ENCODE measurements at regions not wholly inside any gene's neighbourhood (a gene's known extent, or its start where the extent isn't known, plus 50 kb on each side); places are given as distances from the start of the nearest gene placed in this dataset.

DNA sequence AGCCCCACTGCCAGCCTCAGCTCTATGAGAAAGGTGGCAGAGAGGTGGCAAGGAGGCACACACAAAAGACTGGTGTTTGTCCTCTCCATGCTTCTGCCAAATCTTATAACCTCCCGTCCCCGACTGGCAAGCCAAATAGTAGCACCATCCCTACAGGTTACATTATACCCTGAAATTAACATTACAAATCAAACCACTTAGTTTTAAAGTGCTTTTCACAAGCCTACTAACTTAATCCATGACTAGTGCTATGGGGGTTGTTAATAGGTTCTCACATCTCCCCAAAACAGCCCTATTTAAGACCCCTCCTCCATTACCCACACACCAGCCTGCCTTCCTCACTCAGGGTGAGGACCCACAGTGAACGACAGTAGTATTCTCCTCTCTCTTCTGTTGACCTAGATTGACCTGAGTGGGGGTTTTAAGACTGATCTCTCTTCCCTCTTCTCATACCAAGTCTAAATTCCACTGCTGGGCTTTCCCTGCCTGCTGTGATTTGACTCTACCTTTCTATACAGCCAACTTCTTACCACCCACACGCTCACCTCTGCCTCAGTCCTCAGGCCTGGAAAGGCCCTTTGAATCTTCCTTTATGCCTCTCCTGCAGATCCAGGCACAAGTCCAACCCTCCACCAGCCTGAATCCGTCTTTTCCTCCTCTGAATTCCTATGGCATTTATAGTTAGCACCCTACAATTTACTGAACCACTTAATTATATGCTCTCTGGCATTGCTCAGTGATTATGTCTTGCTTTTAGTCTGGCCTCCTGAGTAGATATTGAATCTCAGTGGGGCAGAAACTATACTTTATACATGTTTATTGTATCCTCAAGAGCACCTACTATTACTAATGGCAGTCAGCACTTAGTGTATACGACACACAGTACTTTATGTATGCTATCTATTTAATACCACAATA lies 116.1 kb downstream of the TMEM174 start:
- no peak for DNase-seq

DNA sequence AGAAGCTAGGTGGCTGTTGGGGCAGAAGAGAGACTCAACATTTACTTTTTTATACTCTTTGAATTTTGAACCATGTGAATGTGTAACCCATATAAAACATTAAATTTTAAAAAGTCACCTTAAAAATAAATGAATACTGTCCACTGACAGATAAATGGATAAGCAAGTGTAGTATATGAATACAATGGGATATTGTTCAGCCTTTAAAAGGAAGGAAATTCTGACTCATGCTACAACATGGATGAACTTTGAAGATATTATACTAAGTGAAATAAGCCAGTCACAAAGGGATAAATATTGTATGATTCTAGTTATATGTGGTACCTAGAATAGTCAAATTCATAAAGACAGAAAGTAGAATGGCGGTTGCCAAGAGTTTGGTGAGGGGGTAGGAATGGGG lies 113.9 kb downstream of the TMEM174 start:
- no peak for DNase-seq

DNA sequence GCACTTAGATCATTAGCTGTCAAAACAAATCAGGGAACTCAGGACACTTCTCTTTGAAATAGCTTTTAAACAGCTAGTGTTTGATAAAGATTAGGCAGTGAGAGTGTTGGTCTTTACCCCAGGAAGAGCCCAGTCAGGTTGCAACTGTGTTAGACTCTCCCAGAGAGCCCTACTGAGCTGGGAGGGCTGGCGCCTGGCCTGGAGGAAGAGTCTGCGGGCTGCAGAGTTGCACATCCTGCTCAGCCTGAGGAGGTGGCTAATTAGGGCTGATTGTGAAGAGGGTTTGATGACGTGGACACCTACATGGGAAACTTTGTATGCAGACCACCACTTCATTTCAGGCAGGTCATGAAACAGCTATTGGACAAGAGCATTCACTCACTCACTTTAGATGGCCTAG lies 112.0 kb downstream of the TMEM174 start:
- no peak for DNase-seq

DNA sequence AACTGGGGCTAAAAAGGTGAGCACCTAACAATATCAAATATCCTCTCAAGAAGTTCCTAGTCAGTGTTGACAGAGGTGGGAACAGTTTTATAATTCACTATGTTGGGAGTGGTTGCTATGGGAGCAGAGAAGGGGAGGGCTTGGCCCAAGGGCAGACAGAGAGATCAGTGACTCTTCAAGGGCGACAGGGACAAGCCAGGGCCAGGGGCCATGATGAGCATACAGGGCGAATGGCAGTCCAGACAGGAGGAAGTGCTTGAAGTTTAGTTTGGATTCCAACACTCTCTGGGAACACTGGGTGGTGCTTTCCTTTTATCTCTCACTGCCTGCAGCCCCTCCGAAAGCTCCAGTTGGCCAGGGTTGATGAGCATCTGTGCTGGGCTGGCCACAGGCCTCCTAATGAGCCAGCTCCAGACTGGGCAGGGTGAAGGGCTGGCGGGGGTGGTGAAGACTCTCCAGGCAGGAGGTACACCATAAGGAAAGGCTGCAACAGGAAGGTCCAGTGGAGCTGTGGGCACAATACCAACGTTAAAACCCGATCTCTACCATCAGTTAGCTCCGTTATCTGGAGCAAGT lies 111.3 kb downstream of the TMEM174 start:
- no peak for DNase-seq

DNA sequence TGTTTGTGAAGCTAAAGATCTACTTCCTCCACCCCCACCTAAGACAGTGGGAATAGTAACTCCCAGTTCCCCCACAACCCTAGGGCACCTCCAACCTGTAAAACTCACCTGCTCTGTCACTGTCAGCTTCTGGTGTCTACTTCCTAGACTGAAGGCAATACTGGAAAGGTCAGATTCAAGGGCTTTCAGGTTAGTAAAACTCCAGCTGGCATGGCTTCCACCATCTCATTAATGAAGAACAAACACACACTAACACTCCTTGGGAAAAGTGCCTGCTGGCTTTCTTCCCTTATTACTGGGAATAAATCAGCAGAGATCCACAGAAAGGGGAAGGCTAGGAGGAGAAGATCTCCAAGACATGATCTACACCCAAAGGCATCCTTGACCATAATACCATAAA lies 109.9 kb downstream of the TMEM174 start:
- no peak for DNase-seq

DNA sequence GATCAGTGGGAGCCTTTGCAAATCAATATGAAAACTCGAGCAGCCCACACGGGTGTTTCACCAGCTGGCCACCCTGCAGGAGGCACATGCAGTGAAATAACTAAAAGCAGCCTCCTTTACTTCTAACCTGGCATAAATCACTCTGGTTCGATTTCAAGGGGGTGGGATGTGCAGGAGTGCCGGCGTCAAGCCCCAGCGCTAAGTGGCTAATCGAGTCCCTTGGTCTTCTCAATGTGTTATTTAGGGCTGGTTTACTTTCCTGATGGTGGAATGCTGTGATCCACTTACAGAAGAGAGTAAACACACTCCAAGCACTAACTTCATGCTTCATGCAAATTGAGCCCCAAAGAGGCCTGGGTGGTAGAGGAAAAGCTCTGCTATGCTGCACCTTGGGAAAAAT lies 109.4 kb downstream of the TMEM174 start:
- DNase-seq = peak; percentile 91

DNA sequence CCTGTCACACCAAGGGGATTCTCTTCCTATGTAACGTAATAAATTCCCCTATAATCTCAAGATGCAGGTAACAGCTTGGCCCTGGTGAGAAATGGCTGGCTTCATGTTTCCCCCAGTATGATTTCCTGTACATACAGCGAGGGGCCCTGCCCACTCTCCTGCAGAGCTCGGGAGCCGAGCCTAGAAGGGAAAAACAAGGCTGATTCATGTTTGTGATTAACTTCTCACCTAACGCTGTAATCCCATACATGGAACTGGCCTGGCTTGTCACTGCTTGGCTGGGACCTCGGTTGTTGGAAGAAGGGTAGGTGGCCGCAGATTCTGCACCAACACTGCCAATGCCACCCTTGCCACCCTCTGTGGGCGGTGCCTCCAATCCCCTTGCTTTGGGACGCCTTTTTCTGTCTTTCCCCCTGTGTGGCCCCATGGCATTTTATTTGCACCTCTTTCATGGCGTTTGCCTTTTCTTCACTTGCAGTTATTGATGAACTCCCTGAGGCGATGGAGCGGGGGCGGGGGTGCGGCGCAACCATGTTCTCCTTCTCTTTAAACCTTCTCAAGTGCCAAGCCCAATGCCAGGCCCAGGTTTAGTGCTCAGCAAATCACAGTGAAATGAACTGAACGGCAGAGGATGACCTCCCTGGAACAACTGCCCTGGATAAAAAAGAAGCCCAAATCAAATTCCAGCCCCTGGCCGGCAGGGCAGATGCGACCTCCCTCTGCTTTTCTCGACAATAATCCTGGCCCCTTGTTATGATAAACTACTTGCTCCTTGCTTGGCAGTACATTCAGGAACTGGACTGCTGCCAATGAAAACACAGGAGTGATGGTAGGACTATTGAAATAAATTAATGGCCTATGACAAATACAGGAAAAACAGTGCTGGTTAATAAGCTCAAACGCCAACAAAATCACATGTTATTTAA lies 108.1 kb downstream of the TMEM174 start:
- DNase-seq = peak; percentile 92

DNA sequence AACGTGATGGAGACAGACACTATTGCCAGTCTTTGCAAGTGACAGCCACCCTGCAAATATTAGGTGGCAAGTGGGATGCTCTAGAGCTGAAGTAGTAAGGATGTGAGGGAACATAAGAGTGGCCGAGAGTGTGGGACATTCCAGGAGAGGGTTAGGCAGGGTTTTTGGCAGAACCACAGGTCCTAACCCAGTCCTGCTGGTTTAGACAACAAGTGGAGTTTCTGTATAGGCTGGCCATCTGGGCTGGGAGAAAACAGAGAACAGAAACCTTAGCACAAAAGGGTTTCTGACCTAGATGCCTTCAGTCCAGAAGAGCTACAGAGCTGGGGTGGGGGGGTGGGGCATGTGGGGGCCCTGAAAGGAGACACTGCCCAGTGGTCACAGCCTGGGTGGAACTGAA lies 107.4 kb downstream of the TMEM174 start:
- DNase-seq = no peak

DNA sequence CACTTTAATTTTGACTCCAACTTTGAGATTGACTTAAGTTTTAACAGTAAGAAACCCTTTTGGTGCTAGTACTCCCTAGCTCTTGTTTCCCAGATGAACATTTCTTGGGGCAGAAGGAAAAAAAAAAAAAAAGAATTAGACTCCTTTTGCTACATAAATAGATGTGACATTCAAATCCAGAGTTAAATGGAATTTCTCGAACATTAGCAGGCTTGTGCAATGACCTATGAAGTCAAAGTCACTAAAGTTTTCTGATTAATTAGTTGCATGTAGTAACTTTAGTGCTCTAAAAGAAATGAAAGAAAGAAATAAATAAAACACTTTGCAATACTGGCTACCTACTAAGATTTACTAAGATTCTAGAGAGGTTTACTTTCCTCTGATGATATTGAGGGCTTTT lies 106.8 kb downstream of the TMEM174 start:
- no peak for DNase-seq

DNA sequence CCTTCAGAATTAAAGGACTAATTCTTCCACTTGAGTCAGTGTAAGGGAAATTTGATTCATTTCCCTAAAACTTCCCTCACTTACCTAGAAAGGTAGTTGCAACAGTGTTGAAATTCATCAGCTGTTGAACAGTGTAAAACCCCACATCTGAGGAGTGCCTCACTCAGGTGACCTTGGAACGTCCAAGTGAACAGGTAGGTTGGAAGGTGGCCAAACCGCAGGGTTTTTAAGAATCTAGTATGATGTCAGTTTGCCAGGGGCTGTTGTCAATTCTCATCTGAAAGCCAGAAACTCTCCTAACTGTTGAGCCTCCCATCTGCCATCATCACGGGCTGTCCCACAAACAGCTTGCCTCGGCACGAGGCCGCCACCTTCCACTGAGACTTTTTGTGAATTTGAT lies 105.7 kb downstream of the TMEM174 start:
- peak; percentile 37 for DNase-seq

DNA sequence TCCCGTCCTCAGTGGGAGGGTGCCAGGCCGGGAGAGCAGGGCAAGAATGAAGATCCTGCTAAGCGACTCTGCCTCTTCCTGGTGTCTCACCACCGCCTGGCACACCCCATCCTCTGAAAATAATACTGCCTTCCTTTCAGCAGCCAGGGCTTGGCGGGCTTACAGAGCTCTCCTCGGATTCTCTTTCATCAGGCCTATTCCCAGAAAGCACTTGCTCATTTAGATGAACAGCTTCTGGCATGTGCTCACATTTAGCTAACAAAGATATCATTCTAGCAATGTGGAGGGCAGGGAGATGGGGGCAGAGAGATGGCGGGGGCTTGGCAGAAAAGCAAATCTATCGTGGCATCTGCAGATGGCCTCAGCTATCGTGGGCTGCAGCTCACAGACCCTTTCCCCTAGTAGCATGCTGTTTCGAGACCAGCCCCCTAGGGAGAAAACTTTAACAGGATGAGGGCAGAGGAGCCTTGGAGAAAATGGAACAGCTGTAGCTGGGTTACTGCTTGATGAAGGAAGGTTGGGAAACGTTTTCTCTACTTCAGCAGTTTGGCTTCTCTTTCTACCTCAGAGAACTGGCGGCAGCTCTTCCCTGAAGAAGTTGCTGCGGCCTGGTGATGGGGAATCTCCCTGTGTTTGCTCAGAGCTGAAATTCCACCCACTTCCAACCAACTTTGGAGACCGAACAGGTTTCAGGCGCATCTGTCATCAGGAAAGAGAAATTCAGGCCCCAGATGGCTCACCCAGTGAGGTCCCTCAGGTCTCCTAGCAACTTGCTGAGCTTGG lies 102.1 kb downstream of the TMEM174 start:
- no peak for DNase-seq

DNA sequence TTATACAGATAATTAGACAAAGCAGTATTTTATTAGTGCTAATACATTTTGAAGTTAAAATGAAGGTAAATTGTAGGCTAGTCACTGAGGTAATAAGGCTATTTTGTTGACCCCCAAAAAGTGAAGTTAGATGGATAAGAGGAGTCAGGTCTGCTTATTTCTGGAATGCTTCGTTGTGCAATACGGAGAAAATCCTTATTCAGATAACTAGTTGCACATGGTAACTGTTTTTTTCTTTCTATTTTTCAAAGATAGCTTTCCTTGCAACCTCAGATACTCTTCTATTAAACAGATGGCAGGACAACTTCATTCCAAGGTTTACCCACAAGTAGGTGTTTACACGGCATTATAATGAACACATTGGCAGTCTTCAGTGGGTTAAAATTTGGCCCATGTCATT lies 101.1 kb downstream of the TMEM174 start:
- no peak for DNase-seq

DNA sequence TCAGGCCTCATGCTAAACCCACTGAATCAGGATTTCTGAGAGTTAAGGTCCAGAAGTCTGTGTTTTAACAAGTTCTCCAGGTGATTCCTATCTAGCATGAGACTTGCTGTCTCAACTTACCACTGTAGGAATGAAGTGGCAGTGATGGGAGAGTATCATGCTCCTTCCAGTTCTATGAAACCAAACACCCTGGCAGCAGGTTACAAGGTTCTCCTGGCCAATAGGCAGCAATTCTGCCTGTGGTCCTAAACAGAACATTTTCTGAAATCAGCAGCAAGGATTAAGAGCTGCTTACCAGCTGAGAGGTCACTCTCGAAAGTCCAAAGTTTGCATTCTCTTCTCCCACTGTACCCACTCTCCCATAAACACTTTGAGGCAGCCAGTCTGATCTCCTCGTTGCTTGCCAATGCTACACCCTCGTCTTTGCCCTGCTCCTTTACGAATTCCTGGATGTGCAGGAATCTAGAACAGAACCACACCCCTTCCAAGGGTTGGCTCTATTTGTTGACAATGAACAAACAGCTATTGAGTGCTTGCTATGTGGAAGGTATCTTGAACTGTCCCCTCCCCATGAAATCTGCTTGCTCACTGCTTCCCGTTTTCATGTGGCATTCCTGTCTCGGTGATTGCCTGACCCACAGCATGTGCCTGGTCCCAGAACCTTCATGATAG lies 100.5 kb downstream of the TMEM174 start:
- no peak for DNase-seq

DNA sequence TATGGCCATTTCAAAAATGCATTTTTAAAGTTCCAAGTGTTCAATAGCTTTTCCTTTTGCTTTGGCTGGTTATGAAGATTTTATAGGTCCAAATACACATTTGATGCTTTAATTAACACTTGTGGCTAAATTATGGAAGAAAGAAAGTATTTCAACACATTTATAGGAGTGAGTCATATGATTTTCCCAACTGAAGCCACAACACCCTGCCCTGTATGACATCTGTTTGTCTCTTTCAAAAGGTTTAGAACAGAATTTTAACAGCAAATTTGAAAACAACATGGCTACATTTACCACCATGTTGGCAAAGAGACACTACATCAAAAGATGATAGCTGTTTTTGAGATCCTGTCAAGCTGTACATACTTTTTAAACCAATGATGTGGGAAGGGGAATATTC lies 99.4 kb downstream of the TMEM174 start:
- no peak for DNase-seq

DNA sequence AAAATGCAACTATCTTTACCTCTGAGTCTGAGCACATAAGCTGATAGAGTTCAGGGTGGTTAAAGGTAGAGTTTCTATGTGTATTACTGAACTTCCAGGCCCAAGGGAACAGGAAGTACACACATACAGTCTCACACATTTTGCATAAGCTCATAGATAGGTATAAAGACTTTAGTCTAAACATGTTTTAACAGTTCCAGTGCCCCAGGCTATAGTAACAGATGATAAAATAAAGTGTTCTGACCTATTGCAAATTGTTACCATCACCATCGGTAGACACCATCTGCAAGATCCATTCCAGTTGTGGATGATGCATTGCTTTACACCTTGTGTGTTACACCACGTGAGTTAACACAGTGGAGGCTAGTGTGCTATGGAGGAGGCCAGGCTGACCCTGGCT lies 95.8 kb downstream of the TMEM174 start:
- no peak for DNase-seq

DNA sequence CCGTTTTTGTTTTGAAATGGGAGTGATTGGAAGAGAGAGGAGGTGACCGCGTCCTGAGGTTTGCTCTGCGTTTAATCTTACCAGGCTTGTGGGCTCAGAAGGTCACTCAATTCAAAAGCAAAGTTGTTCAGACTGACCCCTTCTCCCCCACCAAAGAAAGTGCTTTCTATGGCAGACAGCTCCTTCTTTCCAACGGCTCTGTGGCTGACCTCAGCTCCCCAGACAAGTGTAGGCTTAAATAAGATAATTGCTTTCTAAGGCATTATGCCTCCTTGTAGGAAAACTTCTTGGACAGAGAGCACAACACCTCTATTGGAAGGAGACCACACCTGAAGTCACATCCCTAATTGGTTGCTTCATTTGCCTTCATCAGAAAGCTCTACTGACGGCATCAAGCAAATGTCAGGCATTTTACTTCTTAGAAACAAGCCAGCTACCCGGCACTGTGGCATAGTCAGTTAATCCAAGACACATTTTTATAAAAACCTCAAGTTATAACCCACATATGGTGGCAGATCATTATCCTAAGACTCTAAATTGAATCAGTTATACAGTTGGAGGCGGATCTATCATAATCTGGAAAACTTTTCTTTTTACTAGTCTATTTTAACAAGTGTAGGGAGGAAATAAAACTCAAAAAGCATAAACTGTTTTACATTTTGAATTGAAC lies 94.9 kb downstream of the TMEM174 start:
- no peak for DNase-seq

DNA sequence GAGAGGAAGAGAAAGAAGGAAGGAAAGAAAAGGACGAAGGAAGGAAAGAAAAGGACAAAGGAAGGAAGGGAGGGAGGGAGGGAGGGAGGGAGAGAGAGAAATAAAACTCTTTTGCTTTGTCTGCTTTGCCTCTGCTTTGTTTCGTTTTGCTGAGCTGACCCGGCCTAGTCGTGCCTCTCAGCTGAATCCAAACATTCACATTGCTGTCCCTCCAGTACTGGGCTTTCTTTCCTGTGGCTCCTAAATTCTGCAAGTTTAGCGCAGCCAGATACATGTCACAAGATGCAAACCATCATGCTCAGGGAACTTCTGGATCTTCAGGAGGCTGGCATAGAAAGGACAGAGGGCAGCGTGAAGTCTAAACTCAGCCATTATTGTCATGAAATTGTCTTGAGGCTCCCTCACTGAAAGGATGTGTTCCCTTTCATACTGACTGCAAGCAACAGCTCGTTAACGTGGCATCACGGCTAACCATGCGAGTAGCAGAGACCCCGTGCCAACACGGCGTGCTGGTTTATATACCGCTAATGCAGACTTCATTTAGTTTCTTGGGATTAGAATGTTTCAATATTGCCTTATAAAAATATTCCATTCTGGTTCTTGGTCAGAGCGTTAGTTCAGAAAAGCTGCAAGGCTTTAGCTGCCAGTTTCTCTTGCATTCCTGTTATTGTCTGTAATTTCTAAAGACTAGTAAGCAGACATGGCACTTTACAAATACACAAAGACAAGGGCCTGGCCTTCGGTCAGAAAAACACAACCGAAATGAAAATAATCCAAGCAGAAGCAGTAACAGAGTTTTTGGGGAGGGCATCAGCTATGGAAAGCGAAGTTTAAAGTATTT lies 94.2 kb downstream of the TMEM174 start:
- DNase-seq = no peak

DNA sequence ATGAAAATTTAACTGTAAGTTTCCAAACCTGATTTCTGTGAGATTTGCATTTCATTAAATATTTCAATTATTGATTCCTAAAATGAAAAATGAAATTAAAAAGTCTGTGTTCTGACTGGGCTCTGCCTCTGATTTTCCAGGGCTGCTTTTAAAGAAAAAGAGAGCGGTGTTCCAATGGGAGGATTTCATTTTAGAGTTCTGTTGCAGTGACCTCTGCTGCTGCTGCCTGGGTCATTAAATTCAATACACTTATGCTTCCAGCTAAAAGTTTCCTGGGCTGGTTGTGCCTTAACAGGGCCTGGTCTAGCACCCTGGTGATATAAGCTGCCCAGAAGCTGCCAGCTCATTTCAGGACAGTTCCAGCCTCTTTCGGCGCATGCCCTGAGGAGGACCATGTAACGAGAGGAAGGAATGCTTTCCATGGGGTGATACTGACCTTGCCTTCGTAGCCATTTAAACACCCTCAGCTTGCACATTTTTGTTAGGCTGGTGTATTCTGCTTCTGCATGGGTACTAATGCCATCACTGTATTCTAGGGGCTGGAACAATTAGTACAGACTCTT lies 93.3 kb downstream of the TMEM174 start:
- DNase-seq = no peak

DNA sequence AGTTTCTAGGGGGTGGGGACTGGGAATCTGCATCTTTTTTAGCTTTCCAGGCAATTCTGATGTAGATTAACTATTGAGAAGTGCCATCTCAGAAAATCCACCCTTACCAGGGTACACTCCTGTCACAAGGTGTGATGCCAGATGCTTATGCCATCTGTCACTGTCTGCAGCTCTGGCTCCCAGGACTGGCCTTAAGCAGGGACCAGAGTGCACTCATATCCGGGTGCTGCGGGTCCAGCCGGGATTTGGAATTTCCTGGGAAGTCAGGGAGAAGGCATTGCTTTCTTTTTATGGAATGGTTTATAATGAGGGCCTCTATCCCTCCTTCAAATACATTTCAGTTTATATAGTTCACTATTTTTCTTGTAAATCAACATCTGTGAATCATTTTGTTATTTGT lies 92.6 kb downstream of the TMEM174 start:
- no peak for DNase-seq

DNA sequence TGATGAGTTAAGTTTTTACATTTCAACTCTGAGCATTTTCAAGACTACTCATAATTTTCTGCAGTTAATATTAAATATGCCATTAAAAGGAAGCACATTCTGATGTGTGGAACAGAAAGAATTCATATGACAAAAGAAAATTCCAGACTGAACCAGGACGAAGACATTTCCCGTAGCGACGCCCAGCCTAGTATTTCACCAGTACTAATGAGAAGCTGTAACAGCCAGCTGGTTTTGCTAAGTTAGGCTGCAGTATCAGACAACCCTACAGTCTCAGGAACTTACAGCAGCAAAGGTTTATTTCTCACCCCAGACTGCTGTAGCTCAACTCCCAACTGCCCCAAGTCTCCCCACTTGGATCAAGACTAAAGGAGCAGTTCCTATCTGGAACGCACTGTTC lies 91.6 kb downstream of the TMEM174 start:
- DNase-seq = no peak
